HG02943 (cell line): ENCODE measurements at regions not wholly inside any gene's neighbourhood (a gene's known extent, or its start where the extent isn't known, plus 50 kb on each side); places are given as distances from the start of the nearest gene placed in this dataset.

ENCODE experiments used
- ATAC-seq: cut with Tn5 transposase; IDR thresholded peaks from one replicate; pipeline ENCODE4 v1.9.1; 2021; ENCODE audit warnings: mild to moderate bottlenecking, low read depth, moderate library complexity; ENCODE audit not compliant: unreplicated experiment

- ATAC-seq, result no peak
These were observed 523.8 kb downstream of the BRD1 start for GRCh38 chr22:49303781-49304461.

DNA sequence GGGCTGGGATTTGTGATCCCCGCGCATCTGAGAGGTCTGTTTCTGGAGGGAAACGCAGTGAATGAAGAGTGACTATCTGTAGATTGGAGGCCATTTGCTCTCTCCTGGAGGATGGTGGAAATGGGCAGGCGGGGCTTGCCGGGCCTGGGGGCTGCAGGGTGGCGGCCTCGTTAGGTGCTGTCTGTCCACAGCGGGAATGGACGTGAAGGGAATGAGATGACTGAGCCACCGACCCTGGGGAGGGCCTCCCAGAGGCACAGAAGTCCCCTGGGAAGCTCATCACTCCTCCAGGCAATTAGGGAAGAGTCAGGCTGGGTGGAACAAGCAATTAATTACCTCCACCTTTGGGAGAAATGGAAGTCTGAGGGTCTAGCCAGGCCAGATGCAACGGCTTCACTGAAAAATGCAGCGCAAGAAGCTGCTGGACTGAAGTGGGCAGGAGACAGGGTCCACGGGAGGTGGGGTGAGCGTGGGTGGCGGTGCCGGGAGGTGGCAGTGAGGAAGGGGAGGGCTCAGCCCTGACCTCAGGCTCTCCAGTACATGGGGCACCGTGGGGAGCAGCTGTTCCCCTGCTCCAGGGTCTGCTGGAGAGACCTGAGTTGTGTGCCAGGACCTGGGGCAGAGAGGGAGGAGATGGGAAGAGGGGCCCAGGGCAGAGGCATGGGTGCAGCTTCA is 524.5 kb downstream of the BRD1 start:
- ATAC-seq, result no peak

GRCh38 chr22:49302530-49302929 is 525.1 kb downstream of the BRD1 start:
- no peak for ATAC-seq

- no peak for ATAC-seq
These were observed 525.6 kb downstream of the BRD1 start for GRCh38 chr22:49302150-49302460.

GRCh38 chr22:49301398-49302149 is 526.1 kb downstream of the BRD1 start:
- ATAC-seq, result no peak

- no peak for ATAC-seq
These were observed 526.7 kb downstream of the BRD1 start for GRCh38 chr22:49300951-49301397.

- ATAC-seq, result no peak
These were observed 527.4 kb downstream of the BRD1 start for GRCh38 chr22:49300241-49300640.

- no peak for ATAC-seq
These were observed 527.8 kb downstream of the BRD1 start for GRCh38 chr22:49299821-49300231.

- no peak for ATAC-seq
These were observed 528.6 kb downstream of the BRD1 start for GRCh38 chr22:49298834-49299750.

DNA sequence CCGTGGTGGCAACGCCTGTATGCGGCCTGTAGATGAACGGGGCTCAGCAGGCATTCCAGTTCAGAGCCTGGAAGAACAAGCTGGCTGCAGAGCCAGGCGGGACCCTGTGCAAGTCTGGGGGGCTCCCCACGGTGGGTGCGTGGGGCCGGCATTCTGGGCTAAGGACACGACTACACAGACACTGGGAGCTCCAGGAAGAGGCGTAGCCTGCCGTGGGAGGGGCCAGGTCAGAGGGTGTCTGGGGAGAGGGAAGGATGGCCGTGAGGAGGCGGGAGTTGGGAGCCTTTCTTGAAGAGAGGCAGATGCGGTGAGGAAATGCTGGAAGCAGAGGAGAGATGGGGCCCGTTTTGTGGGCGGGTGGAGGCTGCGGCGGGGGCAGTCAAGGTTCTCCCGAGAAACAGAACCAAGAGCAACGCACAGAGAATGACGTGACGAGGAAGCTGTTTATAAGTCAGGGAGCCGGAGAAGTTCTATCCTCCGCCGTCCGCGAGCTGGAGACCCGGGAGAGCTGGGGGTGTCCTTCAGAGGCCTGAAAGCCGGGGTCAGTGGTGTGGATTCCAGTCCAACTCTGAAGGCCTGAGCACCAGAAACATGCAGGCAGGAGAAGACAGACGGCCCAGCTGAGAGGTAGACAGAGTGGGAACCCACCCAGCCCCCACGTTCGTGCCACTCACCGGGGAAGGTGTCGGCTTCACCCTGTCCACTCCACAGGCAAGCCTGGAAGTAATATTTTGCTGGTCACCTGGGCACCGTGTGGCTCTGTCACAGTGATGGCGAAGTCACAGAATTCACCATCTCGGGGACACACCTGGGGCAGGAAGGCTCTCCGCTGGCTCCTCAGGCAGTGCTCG is 529.6 kb downstream of the BRD1 start:
- no peak for ATAC-seq

GRCh38 chr22:49297286-49297870 is 530.3 kb downstream of the BRD1 start:
- no peak for ATAC-seq

GRCh38 chr22:49296561-49296960 is 531.1 kb downstream of the BRD1 start:
- no peak for ATAC-seq

DNA sequence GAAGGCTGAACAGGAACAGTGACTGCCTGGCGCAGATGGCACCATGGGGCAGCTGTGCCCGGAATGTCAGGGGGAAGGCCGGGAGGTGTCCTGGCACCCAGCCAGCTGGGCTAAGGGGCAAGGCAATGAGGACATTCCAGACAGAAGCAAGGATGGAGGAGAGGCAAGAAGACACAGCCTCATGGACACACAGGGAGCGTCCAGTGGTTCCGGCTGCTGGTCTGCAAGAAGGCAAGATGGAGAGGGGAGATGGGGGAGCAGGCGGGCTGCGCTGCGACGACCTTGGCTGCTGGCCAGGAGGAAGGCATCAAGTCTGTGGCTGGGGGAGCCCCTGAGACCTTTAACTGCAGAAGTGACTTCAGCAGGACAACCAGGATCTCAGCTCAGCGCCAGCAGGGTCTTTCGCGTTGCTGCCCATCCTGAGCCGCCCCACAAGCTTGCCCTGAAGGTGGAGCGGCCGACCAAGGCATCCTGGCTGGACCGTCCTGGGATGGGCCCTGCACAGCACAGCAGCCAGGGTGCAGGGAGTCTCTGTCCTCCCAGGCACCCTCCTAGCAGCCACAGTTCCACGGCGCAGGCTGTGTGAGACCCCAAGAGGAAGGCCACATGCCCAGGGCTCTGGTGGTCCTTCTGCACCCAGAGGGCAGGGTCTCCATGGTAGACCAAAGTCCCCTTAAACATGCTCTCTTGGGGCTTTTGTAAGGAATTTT is 531.7 kb downstream of the BRD1 start:
- ATAC-seq, result no peak

GRCh38 chr22:49295465-49295743 is 532.3 kb downstream of the BRD1 start:
- no peak for ATAC-seq

GRCh38 chr22:49294656-49295464 is 532.8 kb downstream of the BRD1 start:
- ATAC-seq, result no peak

DNA sequence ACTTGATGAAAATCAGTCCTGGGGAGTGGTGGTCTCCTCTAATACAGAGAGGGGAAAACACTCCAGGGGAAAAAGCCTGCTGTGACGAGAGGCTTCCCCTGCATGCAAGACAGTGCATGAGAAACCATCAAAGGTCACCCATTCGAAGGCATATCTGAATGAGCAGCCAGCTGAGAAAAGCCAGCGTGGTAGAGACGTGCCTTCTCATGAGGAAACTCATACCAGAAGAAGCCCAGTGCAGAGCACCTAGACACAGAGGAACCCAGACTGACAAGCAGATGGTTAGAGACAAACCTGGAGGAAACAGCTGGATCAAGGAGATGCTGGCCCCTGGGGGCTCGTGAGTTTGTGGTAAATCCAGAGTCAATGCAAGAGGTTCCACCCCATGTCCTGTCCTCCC is 534.8 kb downstream of the BRD1 start:
- no peak for ATAC-seq

DNA sequence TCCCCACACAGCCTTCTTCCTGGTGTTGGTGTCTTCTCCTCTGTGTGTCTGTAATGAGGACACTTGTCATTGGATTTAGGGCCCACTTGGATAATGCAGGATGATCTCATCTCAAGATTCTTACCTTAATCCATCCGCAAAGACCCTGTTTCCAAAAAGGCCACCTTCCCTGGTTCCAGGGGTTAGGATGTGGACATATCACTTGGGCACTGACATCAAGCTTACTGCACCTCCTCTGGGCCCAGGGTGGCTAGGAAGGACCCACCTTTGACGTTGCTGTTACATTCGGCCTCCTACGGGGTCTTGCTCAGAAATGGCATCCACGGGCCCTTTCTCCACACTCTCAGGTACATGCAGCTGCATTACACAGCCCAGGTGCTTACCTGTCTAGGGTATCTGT is 535.9 kb downstream of the BRD1 start:
- no peak for ATAC-seq

DNA sequence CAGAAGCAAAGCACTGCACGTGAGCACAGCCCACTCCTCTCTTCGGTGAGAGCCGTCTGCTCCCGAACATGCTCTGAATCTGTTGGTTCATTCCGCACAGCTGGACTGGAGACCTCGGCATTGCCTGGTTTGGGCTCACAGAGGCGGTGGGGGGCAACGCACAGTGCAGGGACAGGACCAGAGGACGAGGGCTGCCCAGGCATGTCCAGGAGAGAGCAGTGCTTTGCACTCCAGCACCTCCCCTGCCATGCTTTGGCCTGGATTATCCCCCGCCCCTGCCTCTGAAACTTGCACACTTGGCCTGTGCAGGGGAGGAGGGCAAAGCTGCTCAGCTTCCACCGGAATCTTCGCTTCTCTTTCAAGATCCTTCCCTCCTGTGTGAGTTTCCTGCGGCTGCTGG is 536.5 kb downstream of the BRD1 start:
- no peak for ATAC-seq
